ENCODE measurements at regions not wholly inside any gene's neighbourhood (a gene's known extent, or its start where the extent isn't known, plus 50 kb on each side); places are given as distances from the start of the nearest gene placed in this dataset.

- no peak for DNase-seq (ENCODE audit: low read depth, low spot score)
These were observed 82.6 kb upstream of the CCL2 start for GRCh38 chr17:34172390-34172918.

DNA sequence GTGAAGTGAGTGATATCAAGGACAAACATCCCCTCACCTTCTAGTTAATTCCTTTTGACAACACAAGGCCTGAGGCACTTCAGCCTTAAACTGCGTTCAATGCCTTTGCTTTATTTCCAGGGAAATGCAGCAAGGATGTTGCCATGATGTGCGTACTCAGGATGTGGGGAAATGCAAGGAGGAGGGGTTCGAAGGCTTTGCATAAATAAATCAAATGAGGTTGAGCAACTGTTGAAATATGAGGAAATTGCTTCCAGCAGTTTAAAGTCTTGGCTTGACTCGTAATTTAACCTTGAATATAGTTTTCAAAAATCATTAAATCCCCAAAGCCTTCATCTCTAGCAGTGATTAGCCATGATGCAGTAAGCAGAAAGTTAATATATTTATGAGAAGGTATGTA, 81.8 kb upstream of the CCL2 start:
- no peak for DNase-seq (ENCODE audit: low read depth, low spot score)

- no peak for DNase-seq (ENCODE audit: low read depth, low spot score)
These were observed 80.6 kb upstream of the CCL2 start for GRCh38 chr17:34174496-34174895.

DNA sequence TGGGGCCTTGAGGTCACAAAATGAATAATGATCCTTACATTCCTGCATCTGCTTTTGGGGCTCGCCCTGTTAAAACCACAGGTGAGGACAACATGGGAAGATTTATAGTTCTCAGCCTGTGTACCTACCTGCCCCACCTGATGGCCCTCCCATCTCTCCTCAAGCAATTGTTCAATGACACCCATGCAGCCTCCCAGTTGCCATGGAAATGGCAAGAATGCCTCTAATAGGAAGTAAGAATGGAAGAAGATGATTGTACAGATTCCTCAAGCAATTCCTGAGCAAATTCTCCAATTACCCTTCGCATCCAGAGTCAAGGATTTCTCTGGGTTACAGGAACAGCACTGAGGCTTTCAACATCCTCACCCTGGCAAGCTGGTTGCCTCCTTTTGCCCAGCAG, 78.6 kb upstream of the CCL2 start:
- DNase-seq (ENCODE audit: low read depth, low spot score), result no peak

GRCh38 chr17:34177642-34178041, 77.4 kb upstream of the CCL2 start:
- no peak for DNase-seq (ENCODE audit: low read depth, low spot score)

GRCh38 chr17:34178092-34178491, 77.0 kb upstream of the CCL2 start:
- DNase-seq (ENCODE audit: low read depth, low spot score), result no peak

- no peak for DNase-seq (ENCODE audit: low read depth, low spot score)
These were observed 72.9 kb upstream of the CCL2 start for GRCh38 chr17:34182036-34182803.

DNA sequence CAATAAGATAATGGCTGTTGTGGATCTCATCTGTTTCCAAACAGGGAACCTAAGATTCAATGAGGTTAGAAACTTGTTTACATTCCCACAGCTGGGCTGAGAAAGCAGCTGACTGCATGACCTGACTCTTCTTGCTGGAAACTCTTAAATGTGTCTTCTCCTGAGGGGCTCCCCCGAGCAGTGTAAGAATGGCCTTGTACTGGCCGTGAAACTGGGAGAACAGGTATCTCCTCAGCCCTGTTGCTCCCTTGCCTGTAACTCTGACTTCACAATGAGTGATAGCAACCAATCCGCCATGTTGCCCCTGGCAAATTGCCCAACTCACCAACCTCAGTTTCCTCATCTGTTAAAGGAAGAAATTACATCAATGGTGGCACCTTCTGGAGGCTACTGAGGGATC, 59.1 kb upstream of the CCL2 start:
- no peak for DNase-seq (ENCODE audit: low read depth, low spot score)

GRCh38 chr17:34198519-34198918, 56.6 kb upstream of the CCL2 start:
- DNase-seq (ENCODE audit: low read depth, low spot score), result no peak

- DNase-seq (ENCODE audit: low read depth, low spot score), result no peak
These were observed 55.6 kb upstream of the CCL2 start for GRCh38 chr17:34199454-34199853.

DNA sequence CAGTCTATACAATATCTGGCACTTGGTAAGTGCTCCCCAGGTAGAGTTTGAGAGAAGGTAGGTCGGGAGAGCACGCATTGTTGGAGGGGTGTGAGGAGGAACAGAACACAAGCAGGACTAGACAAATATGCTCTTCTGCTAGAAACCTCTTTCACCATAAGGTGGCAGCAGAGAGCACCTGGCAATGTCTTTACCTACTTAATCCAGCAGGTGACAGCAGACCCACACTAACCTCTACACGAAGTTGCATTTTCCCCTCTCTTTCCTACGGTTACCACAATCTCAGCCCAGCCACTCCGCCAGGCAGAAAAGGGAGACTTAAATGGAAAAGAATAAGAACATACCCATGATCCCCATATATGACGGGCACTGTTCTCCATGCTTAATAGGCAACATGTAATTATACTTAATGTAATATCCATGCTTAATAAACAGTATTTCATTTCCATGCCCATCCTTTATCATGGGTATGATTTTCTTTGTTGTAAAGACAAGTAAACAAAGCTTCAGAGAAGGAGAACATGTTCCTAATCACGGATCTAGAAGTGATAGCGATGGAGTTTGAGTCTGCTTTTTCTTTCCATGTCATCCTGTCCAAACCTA, 55.1 kb upstream of the CCL2 start:
- DNase-seq (ENCODE audit: low read depth, low spot score), result peak; percentile 42

DNA sequence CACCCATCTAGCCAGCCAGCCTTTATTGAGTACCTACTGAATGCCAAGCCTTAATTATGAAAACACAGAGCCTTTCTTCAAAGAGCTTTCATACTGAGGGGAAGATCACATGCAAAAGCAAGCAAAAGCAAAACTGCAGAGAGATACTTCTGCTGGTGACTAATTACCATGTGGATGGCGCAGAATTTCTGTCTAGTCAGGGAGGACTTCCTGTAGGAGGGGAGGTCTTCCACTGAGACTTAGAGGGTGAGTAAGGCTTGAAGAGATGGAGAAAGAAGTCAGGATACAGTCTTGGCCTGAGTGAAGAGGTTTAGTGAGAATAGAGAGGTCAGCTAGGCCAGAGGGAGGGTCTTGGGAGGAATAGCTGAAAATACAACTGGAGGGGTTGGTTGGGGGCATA, 53.9 kb upstream of the CCL2 start:
- DNase-seq (ENCODE audit: low read depth, low spot score), result no peak

- no peak for DNase-seq (ENCODE audit: low read depth, low spot score)
These were observed 53.3 kb upstream of the CCL2 start for GRCh38 chr17:34201767-34202166.

DNA sequence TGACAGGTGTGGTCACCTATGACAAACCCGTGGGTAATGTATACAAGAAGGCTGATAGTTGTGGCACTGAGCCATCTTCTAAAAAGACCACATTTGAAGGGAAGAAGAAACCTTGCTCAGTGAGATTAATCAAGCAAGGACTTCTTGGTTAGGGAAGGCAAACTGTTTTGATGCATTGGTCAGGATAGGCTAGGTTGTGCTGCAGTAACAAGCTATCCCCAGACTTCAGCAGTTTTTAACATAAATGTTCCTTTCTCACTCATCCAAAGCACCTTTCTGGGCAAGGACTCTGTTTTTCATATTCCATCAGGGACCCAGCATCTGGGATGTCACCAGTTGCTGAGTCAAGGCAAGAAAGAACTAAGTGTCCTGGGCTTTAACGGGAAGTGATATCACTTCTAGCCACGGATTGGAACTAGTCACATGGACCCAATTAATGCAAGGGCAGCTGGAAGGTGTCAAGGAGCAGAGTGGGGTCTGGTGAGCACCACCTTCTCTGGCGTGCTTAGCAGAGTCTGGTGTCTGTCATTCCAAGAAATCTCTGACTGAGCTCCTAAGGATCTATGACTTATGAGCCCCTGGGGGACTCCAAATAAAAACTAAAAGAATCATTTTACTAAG, 52.0 kb upstream of the CCL2 start:
- no peak for DNase-seq (ENCODE audit: low read depth, low spot score)

DNA sequence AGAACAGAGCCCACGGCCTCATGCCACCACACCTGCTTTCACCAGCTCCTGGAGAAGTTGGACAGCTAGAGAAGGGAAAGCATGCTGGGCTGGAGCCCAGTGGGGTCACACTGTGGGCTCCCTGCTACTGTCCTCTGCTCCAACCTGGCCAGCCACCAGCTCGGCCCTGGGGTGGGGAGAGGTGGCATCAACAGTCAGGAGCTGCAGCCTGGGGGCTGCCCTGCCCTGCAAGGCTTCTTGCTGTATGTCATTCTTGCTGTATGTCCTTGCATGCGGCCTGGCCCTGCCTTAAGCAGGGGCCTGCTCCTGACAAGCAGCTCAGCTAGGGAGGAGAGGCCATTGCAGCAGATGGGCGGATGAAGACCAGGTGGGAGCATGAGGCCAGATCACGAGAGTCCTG, 50.7 kb upstream of the CCL2 start:
- DNase-seq (ENCODE audit: low read depth, low spot score), result no peak

Measured in activated CD4-positive, CD25-positive, alpha-beta regulatory T cell treated with anti-CD3 and anti-CD28 coated beads, Interleukin-2, amount 50 U/mL, for 16 hours (primary cell).